ENCODE measurements at regions not wholly inside any gene's neighbourhood (a gene's known extent, or its start where the extent isn't known, plus 50 kb on each side); places are given as distances from the start of the nearest gene placed in this dataset.
"Not testable (repeated sequence)": the region's sequence is repeated elsewhere in the genome, so short reads cannot be mapped to it uniquely, and the experiment has no call there.

DNA sequence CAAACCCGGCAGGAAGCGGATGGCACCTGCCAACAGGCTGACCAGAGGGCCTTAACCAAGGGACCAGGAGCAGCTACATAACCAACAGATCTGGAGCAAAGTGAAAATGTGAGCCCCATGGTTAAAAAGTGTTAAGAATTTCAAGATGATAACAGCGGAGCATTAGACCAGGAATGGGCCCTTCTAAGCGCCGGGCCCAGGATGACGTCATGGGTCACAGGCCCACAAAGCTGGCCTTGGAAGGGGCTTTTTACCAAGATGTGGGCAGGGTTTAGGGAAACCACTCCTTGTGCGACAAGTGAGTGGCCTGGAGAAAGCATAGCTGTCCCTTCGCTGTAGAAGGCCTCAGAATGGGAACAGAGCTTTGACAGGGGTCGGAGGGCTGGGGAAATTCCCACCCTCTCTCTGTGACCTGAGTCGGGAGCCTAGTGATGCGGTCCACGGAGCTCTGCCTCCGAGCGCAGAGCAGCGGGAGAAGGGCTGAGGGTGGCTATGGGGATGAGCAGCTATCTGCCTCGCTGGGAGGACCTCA, 84.4 kb upstream of the RPL38 start:
- H3K27me3 ChIP-seq (ENCODE audit: control insufficient read depth, insufficient read depth, low read length), result peaks cover under 1% of the 10 kb centered on the region
- WGBS (ENCODE audit: insufficient coverage, low lambda C conversion rate), result no CpG with 5 or more reads among the region's 16 CpGs
- H3K4me3 ChIP-seq (ENCODE audit: low read length), result no peak overlapping the region
- DNase-seq, result no peak
- no peaks in the 10 kb centered on the region for H3K9me3 ChIP-seq (ENCODE audit: control insufficient read depth, low read depth, low read length)
- no peaks in the 10 kb centered on the region for H3K36me3 ChIP-seq (ENCODE audit: control insufficient read depth, insufficient read depth, low read length)
- H3K27ac ChIP-seq (ENCODE audit: low read length), result no peak overlapping the region
- no peaks in the 10 kb centered on the region for H3K4me1 ChIP-seq (ENCODE audit: control insufficient read depth, insufficient read depth, low read length)

- no CpG with 5 or more reads among the region's 4 CpGs for WGBS (ENCODE audit: insufficient coverage, low lambda C conversion rate)
- Histone ChIP-seq H3K9me3 (ENCODE audit: control insufficient read depth, low read depth, low read length) (no peaks in the 10 kb centered on the region), H3K36me3 (ENCODE audit: control insufficient read depth, insufficient read depth, low read length) (no peaks in the 10 kb centered on the region), H3K27ac (ENCODE audit: low read length) (no peak overlapping the region), H3K4me3 (ENCODE audit: low read length) (no peak overlapping the region), H3K4me1 (ENCODE audit: control insufficient read depth, insufficient read depth, low read length) (no peaks in the 10 kb centered on the region), H3K27me3 (ENCODE audit: control insufficient read depth, insufficient read depth, low read length) (peaks cover 3% of the 10 kb centered on the region)
- DNase-seq, result no peak
Measured at GRCh38 chr17:74119965-74120364, 83.5 kb upstream of the RPL38 start.

DNA sequence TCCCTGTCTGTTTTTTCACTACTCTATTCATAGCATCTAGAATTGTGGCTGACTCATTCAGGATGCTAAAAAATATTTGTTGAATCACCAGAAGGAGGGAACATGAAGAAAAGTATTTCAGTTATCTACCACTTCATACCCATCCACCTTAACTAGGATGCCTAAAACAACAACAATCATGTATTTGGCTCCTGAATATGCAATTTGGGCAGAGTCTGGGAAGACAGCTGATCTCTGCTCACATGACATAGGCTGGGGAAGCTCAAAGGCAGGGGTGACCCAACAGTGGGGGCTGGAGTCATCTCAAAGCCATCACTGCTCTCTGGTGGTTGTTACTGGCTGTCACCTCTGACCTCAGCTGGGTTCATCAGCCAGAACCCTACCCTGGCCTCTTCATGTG, 80.1 kb upstream of the RPL38 start:
- Histone ChIP-seq H3K4me1 (ENCODE audit: control insufficient read depth, insufficient read depth, low read length) (no peaks in the 10 kb centered on the region), H3K27ac (ENCODE audit: low read length) (no peak overlapping the region), H3K9me3 (ENCODE audit: control insufficient read depth, low read depth, low read length) (no peaks in the 10 kb centered on the region), H3K36me3 (ENCODE audit: control insufficient read depth, insufficient read depth, low read length) (no peaks in the 10 kb centered on the region), H3K4me3 (ENCODE audit: low read length) (no peak overlapping the region), H3K27me3 (ENCODE audit: control insufficient read depth, insufficient read depth, low read length) (peaks cover 3% of the 10 kb centered on the region)
- DNase-seq, result no peak

DNA sequence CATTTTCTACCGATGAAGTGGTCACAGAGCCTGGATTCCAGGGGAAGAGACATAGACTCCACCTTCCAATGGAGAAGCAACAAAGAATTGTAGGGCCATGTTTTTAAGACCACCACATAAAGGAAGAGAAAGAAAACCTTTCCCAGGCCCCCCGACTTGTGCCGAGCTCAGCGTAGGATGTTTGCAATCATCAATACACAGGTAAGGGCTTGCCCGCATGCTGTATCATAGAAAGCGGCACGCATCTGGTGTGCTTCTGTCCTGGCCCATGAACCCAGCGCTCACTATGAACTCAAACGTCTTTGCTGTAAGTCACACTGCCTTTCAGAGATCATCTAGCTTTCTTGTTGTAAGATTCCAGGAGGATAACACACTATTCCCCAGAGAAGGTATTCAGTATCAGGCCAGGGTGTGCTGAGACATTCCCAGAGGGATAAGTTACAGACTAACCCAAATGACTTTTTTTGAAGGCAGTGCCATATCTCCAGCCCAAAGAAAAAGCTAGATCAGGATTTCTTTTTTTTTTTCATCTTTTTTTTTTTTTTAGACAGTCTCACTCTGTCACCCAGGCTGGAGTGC, 79.5 kb upstream of the RPL38 start:
- H3K4me1 ChIP-seq (ENCODE audit: control insufficient read depth, insufficient read depth, low read length), result no peaks in the 10 kb centered on the region
- no peak overlapping the region for H3K27ac ChIP-seq (ENCODE audit: low read length)
- WGBS (ENCODE audit: insufficient coverage, low lambda C conversion rate), result no CpG with 5 or more reads among the region's 9 CpGs
- no peak overlapping the region for H3K4me3 ChIP-seq (ENCODE audit: low read length)
- no peaks in the 10 kb centered on the region for H3K36me3 ChIP-seq (ENCODE audit: control insufficient read depth, insufficient read depth, low read length)
- H3K9me3 ChIP-seq (ENCODE audit: control insufficient read depth, low read depth, low read length), result no peaks in the 10 kb centered on the region
- H3K27me3 ChIP-seq (ENCODE audit: control insufficient read depth, insufficient read depth, low read length), result peaks cover 3% of the 10 kb centered on the region
- no peak for DNase-seq

- Histone ChIP-seq H3K36me3 (ENCODE audit: control insufficient read depth, insufficient read depth, low read length) (no peaks in the 10 kb centered on the region), H3K9me3 (ENCODE audit: control insufficient read depth, low read depth, low read length) (no peaks in the 10 kb centered on the region), H3K4me3 (ENCODE audit: low read length) (no peak overlapping the region), H3K27ac (ENCODE audit: low read length) (no peak overlapping the region), H3K4me1 (ENCODE audit: control insufficient read depth, insufficient read depth, low read length) (no peaks in the 10 kb centered on the region), H3K27me3 (ENCODE audit: control insufficient read depth, insufficient read depth, low read length) (peaks cover 3% of the 10 kb centered on the region)
- no peak for DNase-seq
- 17% methylated on average over 1 of the region's 4 CpGs for WGBS (ENCODE audit: insufficient coverage, low lambda C conversion rate)
Measured at GRCh38 chr17:74125156-74125555, 78.3 kb upstream of the RPL38 start.

GRCh38 chr17:74126179-74126900, 77.1 kb upstream of the RPL38 start:
- no peak for DNase-seq
- Histone ChIP-seq H3K27me3 (ENCODE audit: control insufficient read depth, insufficient read depth, low read length) (peaks cover 3% of the 10 kb centered on the region), H3K36me3 (ENCODE audit: control insufficient read depth, insufficient read depth, low read length) (no peaks in the 10 kb centered on the region), H3K9me3 (ENCODE audit: control insufficient read depth, low read depth, low read length) (no peaks in the 10 kb centered on the region), H3K27ac (ENCODE audit: low read length) (no peak overlapping the region), H3K4me1 (ENCODE audit: control insufficient read depth, insufficient read depth, low read length) (no peaks in the 10 kb centered on the region), H3K4me3 (ENCODE audit: low read length) (no peak overlapping the region)
- WGBS (ENCODE audit: insufficient coverage, low lambda C conversion rate), result no CpG with 5 or more reads among the region's 11 CpGs

DNA sequence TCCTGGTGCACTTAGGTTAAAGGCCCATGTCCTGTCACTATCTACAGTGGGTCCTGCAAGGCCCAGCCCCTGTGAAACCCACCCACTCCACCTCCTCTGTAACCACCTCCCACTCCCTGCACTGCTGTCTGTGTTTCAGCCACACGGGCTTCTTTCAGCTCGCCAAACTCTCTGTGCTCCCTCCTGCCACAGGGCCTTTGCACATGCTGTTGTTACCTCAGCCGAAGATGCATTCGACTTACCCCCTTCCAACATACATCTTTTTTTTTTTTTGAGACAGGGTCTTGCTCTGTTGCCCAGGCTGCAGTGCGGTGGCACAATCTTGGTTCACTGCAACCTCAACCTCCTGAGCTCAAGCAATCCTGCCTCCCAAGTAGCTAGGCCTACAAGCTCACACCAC, 76.5 kb upstream of the RPL38 start:
- WGBS (ENCODE audit: insufficient coverage, low lambda C conversion rate), result no CpG with 5 or more reads among the region's 5 CpGs
- DNase-seq, result no peak
- H3K27me3 ChIP-seq (ENCODE audit: control insufficient read depth, insufficient read depth, low read length), result peaks cover 3% of the 10 kb centered on the region
- no peaks in the 10 kb centered on the region for H3K36me3 ChIP-seq (ENCODE audit: control insufficient read depth, insufficient read depth, low read length)
- H3K4me3 ChIP-seq (ENCODE audit: low read length), result no peak overlapping the region
- no peaks in the 10 kb centered on the region for H3K9me3 ChIP-seq (ENCODE audit: control insufficient read depth, low read depth, low read length)
- H3K27ac ChIP-seq (ENCODE audit: low read length), result no peak overlapping the region
- H3K4me1 ChIP-seq (ENCODE audit: control insufficient read depth, insufficient read depth, low read length), result no peaks in the 10 kb centered on the region

DNA sequence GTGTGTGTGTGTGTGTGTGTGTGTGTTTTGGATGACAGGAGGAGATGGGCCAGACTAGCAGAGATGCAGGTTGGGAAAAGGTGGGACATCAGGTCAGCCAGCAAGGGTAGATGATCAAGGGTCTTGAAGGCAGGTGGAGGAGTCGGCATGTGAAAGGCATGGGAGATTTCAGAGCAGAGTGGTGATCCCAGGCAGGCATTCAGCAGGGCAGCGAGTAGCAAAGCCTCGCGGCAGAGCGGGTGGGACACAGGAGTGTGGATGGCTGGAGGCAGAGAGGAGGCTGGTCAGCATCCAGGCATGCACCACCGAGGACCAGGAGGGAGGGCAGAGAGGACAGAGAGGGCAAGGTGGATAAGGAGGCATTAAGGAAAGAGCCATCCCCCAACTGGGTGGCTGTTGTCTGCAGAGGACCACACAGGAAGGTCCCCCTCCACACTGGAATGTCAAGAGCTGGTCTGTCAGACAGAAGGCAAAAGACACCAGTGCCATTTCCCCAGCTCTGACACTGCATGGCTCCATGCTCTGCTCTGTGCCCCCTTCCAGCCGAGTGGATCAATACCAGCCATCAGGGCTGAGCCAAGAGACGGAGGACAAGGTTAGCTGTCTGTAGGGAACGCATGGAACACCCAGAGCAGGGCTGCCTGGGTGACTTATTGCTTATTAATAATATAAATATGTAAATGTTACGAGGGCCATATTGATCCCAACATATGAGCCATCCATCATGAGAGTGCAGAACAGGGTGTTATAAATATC, 74.8 kb upstream of the RPL38 start:
- Histone ChIP-seq H3K27me3 (ENCODE audit: control insufficient read depth, insufficient read depth, low read length) (peaks cover 3% of the 10 kb centered on the region), H3K27ac (ENCODE audit: low read length) (no peak overlapping the region), H3K9me3 (ENCODE audit: control insufficient read depth, low read depth, low read length) (no peaks in the 10 kb centered on the region), H3K4me1 (ENCODE audit: control insufficient read depth, insufficient read depth, low read length) (no peaks in the 10 kb centered on the region), H3K4me3 (ENCODE audit: low read length) (no peak overlapping the region), H3K36me3 (ENCODE audit: control insufficient read depth, insufficient read depth, low read length) (no peaks in the 10 kb centered on the region)
- WGBS (ENCODE audit: insufficient coverage, low lambda C conversion rate), result 60% methylated on average over 1 of the region's 10 CpGs
- no peak for DNase-seq

DNA sequence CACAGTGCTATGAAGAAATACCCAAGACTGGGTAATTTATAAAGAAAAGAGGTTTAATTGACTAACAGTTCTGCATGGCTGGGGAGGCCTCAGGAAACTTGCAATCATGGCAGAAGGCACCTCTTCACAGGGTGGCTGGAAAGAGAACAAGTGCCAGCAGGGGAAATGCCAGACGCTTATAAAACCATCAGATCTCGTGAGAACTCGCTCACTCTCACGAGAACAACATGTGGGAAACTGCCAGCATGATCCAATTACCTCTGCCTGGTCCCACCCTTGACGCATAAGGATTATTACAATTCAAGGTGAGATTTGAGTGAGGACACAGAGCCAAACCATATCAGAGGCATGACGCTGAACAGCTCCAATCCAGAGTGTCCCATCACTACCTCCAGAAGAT, 73.7 kb upstream of the RPL38 start:
- H3K36me3 ChIP-seq (ENCODE audit: control insufficient read depth, insufficient read depth, low read length); H3K27me3 ChIP-seq (ENCODE audit: control insufficient read depth, insufficient read depth, low read length); H3K4me3 ChIP-seq (ENCODE audit: low read length); DNase-seq; H3K4me1 ChIP-seq (ENCODE audit: control insufficient read depth, insufficient read depth, low read length); H3K9me3 ChIP-seq (ENCODE audit: control insufficient read depth, low read depth, low read length); H3K27ac ChIP-seq (ENCODE audit: low read length): not testable (repeated sequence)
- WGBS (ENCODE audit: insufficient coverage, low lambda C conversion rate), result no CpG with 5 or more reads among the region's 6 CpGs

- no CpG with 5 or more reads among the region's 14 CpGs for WGBS (ENCODE audit: insufficient coverage, low lambda C conversion rate)
- Histone ChIP-seq H3K4me1 (ENCODE audit: control insufficient read depth, insufficient read depth, low read length) (no peaks in the 10 kb centered on the region), H3K27me3 (ENCODE audit: control insufficient read depth, insufficient read depth, low read length) (no peaks in the 10 kb centered on the region), H3K27ac (ENCODE audit: low read length) (no peak overlapping the region), H3K4me3 (ENCODE audit: low read length) (no peak overlapping the region), H3K9me3 (ENCODE audit: control insufficient read depth, low read depth, low read length) (no peaks in the 10 kb centered on the region), H3K36me3 (ENCODE audit: control insufficient read depth, insufficient read depth, low read length) (no peaks in the 10 kb centered on the region)
- no peak for DNase-seq
Measured at GRCh38 chr17:74130276-74130675, 73.2 kb upstream of the RPL38 start.
